Activated naive CD4-positive, alpha-beta T cell treated with anti-CD3 and anti-CD28 coated beads for 36 hours (primary cell): ENCODE measurements at regions not wholly inside any gene's neighbourhood (a gene's known extent, or its start where the extent isn't known, plus 50 kb on each side); places are given as distances from the start of the nearest gene placed in this dataset.
"Not testable (repeated sequence)": the region's sequence is repeated elsewhere in the genome, so short reads cannot be mapped to it uniquely, and the experiment has no call there.

Experiments
- CTCF ChIA-PET: fragments of 350-600 bp; sonication (Branson Sonifier 250); formaldehyde crosslinking; loops from one replicate; lab custom pipeline; 2021; ENCODE audit warnings: antibody characterized with exemption; lab: Charles Lee
- DNase-seq: peaks from one replicate; pipeline ENCODE4 v3.0.0-alpha.2; 2020
- H3K27ac Mint-ChIP-seq: one replicate; pipeline ENCODE4 v1.8.0; 2021; ENCODE audit warnings: mild to moderate bottlenecking, mixed read lengths
- H3K27me3 Mint-ChIP-seq: one replicate; pipeline ENCODE4 v1.8.0; 2021; ENCODE audit warnings: low read depth, mixed read lengths
- H3K36me3 Mint-ChIP-seq: one replicate; pipeline ENCODE4 v1.8.0; 2021; ENCODE audit warnings: low read depth, mixed read lengths
- H3K4me1 Mint-ChIP-seq: one replicate; pipeline ENCODE4 v1.8.0; 2021; ENCODE audit warnings: low read depth, mixed read lengths
- H3K4me3 Mint-ChIP-seq: one replicate; pipeline ENCODE4 v1.8.0; 2021; ENCODE audit warnings: mild to moderate bottlenecking, moderate library complexity, mixed read lengths
- H3K9me3 Mint-ChIP-seq: one replicate; pipeline ENCODE4 v1.8.0; 2021; ENCODE audit warnings: mixed read lengths
- intact Hi-C: fragments of 100-400 bp; cut with micrococcal nuclease; formaldehyde crosslinking; loops from one replicate; pipeline ENCODE4 v1.15.1; 2023

DNA sequence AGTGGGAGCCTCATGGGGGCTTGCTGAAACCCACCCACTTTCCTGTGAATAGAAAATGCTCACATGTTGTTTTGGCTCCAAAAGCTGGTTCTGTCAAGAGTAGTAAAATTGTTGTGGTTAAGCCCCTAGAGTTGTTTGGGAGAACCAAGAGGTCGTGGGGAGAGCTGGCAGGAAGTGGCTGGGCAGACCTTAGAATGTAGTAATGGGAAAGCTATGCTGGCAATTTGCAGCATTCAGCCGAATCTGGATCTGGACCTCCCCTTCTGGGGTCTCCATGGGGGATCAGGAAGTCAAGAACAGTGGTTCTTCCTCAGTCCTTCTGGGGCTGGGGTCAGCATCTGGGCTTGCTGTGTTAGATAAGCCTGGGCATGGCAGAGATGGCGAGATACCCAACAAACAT, 150.6 kb upstream of the TBX3 start:
- no peak overlapping the region for H3K4me3 Mint-ChIP-seq
- DNase-seq, result no peak
- intact Hi-C loops, result no loop called here
- no peaks in the 10 kb centered on the region for H3K27me3 Mint-ChIP-seq
- H3K36me3 Mint-ChIP-seq, result no peaks in the 10 kb centered on the region
- H3K4me1 Mint-ChIP-seq, result no peaks in the 10 kb centered on the region
- peaks cover 5% of the 10 kb centered on the region for H3K9me3 Mint-ChIP-seq
- CTCF ChIA-PET, result no interaction called here
- H3K27ac Mint-ChIP-seq, result no peak overlapping the region

DNA sequence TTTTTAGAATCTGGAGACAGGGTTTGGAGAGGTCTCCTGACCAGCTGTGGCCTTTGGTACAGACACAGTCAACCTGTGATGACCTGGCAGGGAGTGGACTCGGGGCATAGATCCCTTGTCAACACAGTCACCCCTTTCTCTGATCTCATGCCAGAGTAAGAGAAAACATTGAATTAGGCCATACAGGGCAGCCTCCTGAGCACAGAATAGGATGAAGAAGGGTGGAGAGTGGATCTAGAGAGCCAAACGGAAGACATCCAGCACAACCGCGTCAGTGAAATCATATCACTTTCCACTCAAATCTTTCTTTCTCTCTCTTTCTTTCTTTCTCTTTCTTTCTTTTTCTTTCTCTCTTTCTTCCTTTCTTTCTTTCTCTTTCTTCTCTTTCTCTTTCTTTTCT, 145.9 kb upstream of the TBX3 start:
- Mint-ChIP-seq H3K9me3 (no peaks in the 10 kb centered on the region), H3K27me3 (no peaks in the 10 kb centered on the region), H3K36me3 (no peaks in the 10 kb centered on the region), H3K4me1 (no peaks in the 10 kb centered on the region), H3K27ac (no peak overlapping the region), H3K4me3 (no peak overlapping the region)
- no peak for DNase-seq
- intact Hi-C loops, result no loop called here
- CTCF ChIA-PET, result no interaction called here

DNA sequence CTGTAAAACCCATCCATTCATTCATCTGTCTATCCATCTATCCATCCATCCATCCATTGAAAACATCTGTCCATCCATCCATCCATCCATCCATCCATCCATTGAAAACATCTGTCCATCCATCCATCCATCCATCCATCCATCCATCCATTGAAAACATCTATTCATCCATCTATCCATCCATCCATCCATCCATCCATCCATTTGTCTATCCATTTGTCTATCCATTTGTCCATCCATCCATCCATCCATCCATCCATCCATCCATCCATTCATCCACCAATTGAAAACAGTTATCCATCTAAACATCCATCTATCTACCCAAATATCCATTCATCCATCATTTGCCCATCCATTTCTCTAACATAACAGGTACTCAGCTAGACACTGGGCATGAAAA, 145.3 kb upstream of the TBX3 start:
- H3K27ac Mint-ChIP-seq, H3K9me3 Mint-ChIP-seq, CTCF ChIA-PET, H3K4me3 Mint-ChIP-seq, H3K27me3 Mint-ChIP-seq, H3K36me3 Mint-ChIP-seq, H3K4me1 Mint-ChIP-seq, intact Hi-C loops, DNase-seq: not testable (repeated sequence)

DNA sequence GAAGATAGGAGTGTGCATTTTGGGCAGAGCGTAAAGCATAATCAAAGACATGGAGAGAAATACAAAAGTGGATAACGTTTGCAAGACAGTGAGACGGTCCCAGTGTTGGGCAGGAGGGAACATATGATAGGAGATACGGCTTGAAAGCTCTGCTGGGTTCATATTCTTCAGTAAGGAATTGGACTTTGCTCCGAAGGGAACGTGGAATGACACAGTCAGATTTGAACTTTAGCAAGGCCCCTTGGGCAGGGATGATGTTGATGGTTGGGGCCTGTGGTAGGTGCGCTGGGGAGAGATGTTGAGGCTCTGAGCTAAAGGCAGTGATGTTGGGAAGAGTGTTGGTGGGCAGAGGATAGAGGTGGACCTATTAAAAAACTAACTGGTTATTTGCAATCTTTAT, 143.5 kb upstream of the TBX3 start:
- Mint-ChIP-seq H3K4me1 (no peaks in the 10 kb centered on the region), H3K4me3 (no peak overlapping the region), H3K36me3 (no peaks in the 10 kb centered on the region), H3K27me3 (no peaks in the 10 kb centered on the region), H3K27ac (no peak overlapping the region), H3K9me3 (no peaks in the 10 kb centered on the region)
- CTCF ChIA-PET, result no interaction called here
- intact Hi-C loops, result no loop called here
- DNase-seq, result no peak

GRCh38 chr12:114826244-114826643, 142.3 kb upstream of the TBX3 start:
- no peak for DNase-seq
- no peaks in the 10 kb centered on the region for H3K27me3 Mint-ChIP-seq
- intact Hi-C loops, result no loop called here
- CTCF ChIA-PET, result no interaction called here
- no peaks in the 10 kb centered on the region for H3K9me3 Mint-ChIP-seq
- no peaks in the 10 kb centered on the region for H3K36me3 Mint-ChIP-seq
- H3K4me1 Mint-ChIP-seq, result no peaks in the 10 kb centered on the region
- no peak overlapping the region for H3K27ac Mint-ChIP-seq
- H3K4me3 Mint-ChIP-seq, result no peak overlapping the region

GRCh38 chr12:114823724-114824123, 139.7 kb upstream of the TBX3 start:
- no peaks in the 10 kb centered on the region for H3K27me3 Mint-ChIP-seq
- peaks cover 2% of the 10 kb centered on the region for H3K9me3 Mint-ChIP-seq
- intact Hi-C loops, result no loop called here
- no peaks in the 10 kb centered on the region for H3K4me1 Mint-ChIP-seq
- no peak overlapping the region for H3K27ac Mint-ChIP-seq
- DNase-seq, result no peak
- H3K4me3 Mint-ChIP-seq, result no peak overlapping the region
- CTCF ChIA-PET, result no interaction called here
- no peaks in the 10 kb centered on the region for H3K36me3 Mint-ChIP-seq

GRCh38 chr12:114821570-114821969, 137.6 kb upstream of the TBX3 start:
- Mint-ChIP-seq H3K27me3 (no peaks in the 10 kb centered on the region), H3K36me3 (no peaks in the 10 kb centered on the region), H3K27ac (no peak overlapping the region), H3K4me3 (no peak overlapping the region), H3K4me1 (no peaks in the 10 kb centered on the region), H3K9me3 (peaks cover 2% of the 10 kb centered on the region)
- DNase-seq, result no peak
- CTCF ChIA-PET, result interaction anchor here (0.7 kb wide), 2 partner anchors 64 to 179 kb away, joined by 4 read pairs; no protein-coding TSS in a partner anchor
- intact Hi-C loops, result no loop called here

DNA sequence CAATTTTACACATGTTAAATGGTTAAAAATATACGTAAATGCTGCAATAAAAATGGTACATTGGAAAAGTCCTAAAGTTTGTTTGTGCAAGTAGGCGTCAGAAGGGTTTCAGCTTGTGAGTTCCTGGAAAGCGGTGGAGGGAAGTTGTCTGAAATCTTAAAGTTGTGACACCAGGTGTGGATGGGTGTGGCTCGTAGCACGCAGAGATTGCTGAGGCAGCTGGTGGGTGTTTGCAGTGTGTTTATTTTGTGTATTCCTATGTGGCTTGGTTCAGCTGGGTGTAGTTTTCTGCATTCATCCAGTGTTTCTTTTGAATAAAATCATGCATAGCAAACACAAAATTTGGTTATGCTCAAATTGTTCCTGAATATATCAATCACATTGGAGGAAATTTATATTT, 136.8 kb upstream of the TBX3 start:
- H3K9me3 Mint-ChIP-seq, result peaks cover 2% of the 10 kb centered on the region
- intact Hi-C loops, result no loop called here
- no peaks in the 10 kb centered on the region for H3K27me3 Mint-ChIP-seq
- H3K4me3 Mint-ChIP-seq, result no peak overlapping the region
- H3K27ac Mint-ChIP-seq, result no peak overlapping the region
- no peaks in the 10 kb centered on the region for H3K36me3 Mint-ChIP-seq
- no peak for DNase-seq
- CTCF ChIA-PET, result interaction anchor here (0.6 to 0.7 kb wide), 3 partner anchors 65 to 640 kb away, joined by 3 to 4 read pairs (median 4); no protein-coding TSS in a partner anchor
- H3K4me1 Mint-ChIP-seq, result no peaks in the 10 kb centered on the region

GRCh38 chr12:114817571-114818425, 133.8 kb upstream of the TBX3 start:
- no peak overlapping the region for H3K27ac Mint-ChIP-seq
- CTCF ChIA-PET, result interaction anchor here (0.6 kb wide), 1 partner anchor 104 kb away, joined by 3 read pairs; no protein-coding TSS in a partner anchor

GRCh38 chr12:114815026-114815795, 131.2 kb upstream of the TBX3 start:
- Mint-ChIP-seq H3K4me3 (no peak overlapping the region), H3K36me3 (no peaks in the 10 kb centered on the region), H3K4me1 (no peaks in the 10 kb centered on the region), H3K9me3 (peaks cover 2% of the 10 kb centered on the region), H3K27ac (no peak overlapping the region), H3K27me3 (peaks cover 7% of the 10 kb centered on the region)
- intact Hi-C loops, result no loop called here
- no peak for DNase-seq
- CTCF ChIA-PET, result no interaction called here

More at GRCh38 chr12:114817571-114818425, 133.8 kb upstream of the TBX3 start:
- Mint-ChIP-seq H3K9me3 (peaks cover 2% of the 10 kb centered on the region), H3K27me3 (peaks cover 6% of the 10 kb centered on the region), H3K4me1 (no peaks in the 10 kb centered on the region), H3K36me3 (no peaks in the 10 kb centered on the region), H3K4me3 (no peak overlapping the region)
- intact Hi-C loops, result no loop called here
- no peak for DNase-seq

- intact Hi-C loops, result no loop called here
- Mint-ChIP-seq H3K27ac (no peak overlapping the region), H3K9me3 (no peaks in the 10 kb centered on the region), H3K4me1 (no peaks in the 10 kb centered on the region), H3K27me3 (peaks cover 11% of the 10 kb centered on the region), H3K4me3 (no peak overlapping the region), H3K36me3 (no peaks in the 10 kb centered on the region)
- CTCF ChIA-PET, result no interaction called here
- no peak for DNase-seq
Measured at GRCh38 chr12:114812858-114813761, 129.1 kb upstream of the TBX3 start.

DNA sequence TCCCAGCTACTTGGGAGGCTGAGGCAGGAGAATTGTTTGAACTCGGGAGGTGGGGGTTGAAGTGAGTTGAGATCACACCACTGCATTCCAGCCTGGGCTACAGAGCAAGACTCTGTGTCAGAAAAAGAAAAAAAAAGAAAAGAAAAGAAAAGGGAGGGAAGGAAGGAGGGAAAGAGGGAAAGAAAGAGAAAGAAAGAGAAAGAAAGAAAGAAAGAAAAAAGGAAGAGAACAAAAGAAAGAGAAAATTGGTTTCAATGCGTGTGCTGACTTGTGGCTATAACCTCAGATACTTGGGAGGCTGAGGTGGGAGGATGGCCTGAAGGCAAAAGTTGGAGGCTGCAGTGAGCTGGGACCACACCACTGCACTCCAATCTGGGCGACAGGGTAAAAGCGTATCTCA, 128.4 kb upstream of the TBX3 start:
- peaks cover 16% of the 10 kb centered on the region for H3K27me3 Mint-ChIP-seq

More for the DNA sequence above, 128.4 kb upstream of the TBX3 start:
- no peaks in the 10 kb centered on the region for H3K4me1 Mint-ChIP-seq
- CTCF ChIA-PET, result no interaction called here
- intact Hi-C loops, result no loop called here
- DNase-seq, result no peak
- H3K36me3 Mint-ChIP-seq, result no peaks in the 10 kb centered on the region
- no peaks in the 10 kb centered on the region for H3K9me3 Mint-ChIP-seq
- no peak overlapping the region for H3K27ac Mint-ChIP-seq
- no peak overlapping the region for H3K4me3 Mint-ChIP-seq
